HG03439 (cell line): ENCODE measurements at regions not wholly inside any gene's neighbourhood (a gene's known extent, or its start where the extent isn't known, plus 50 kb on each side); places are given as distances from the start of the nearest gene placed in this dataset.

ENCODE experiments used
- ATAC-seq: cut with Tn5 transposase; IDR thresholded peaks from one replicate; pipeline ENCODE4 v1.9.1; 2021; ENCODE audit warnings: mild to moderate bottlenecking, moderate library complexity; ENCODE audit not compliant: unreplicated experiment

DNA sequence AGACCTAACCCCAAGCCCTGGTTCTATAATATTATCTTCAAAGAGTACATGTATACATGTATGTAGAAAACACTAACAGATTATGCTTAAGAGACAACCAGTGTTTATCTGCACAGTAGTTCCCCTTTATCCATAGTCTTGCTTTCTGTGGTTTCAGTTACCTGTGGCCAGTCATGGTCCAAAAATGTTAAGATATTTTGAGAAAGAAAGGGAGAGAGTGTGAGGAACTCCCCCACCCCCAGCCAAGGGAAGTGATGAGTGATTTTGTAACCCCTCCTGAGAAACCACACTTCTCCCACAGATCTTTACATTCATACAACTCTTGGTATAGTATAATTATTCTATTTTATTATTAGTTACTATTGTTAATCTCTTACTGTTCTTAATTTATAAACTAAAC lies 77.3 kb upstream of the CNTN1 start:
- no peak for ATAC-seq

DNA sequence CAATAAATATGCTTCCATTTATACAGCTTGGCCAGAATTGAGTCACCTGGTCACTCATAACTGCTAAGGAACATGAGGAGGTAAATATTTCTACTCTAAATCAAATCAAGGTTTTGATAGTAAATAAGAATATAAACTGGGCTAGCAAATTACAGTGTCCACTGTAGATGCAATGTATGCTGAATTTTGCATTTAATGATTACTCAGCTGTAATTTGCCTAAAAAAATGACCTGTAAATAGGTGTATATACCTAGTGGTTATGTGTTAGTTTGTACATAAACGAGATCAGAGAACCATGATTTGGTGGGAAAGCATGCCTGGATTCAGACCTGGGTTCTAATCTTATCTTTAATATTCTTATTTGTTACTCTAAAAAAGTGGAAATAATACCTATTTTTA lies 76.6 kb upstream of the CNTN1 start:
- no peak for ATAC-seq

DNA sequence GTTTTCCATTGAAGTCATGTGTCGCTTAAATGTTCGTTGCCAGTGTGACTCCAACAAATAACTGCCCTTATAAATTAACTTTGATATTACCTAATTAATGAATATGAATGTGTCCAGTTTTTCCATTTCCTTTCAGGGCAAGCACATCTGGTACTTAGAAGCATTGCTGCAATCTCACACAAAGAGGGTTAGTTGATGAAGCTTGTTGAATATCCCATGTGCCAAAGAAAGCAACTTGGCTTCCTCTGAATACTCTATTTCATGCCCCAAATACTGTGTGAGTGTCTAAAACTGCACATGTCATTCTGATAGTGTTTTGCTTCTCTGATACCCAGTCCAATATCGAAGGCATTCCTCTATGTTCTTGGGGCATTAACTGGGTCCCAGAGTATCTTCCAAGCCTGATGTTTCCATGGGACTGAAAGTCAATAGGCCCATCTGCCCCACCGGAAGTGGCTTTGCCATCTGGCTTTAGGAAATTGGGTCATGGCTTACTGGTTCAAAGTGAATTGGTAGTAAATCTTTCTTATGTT lies 75.8 kb upstream of the CNTN1 start:
- no peak for ATAC-seq

DNA sequence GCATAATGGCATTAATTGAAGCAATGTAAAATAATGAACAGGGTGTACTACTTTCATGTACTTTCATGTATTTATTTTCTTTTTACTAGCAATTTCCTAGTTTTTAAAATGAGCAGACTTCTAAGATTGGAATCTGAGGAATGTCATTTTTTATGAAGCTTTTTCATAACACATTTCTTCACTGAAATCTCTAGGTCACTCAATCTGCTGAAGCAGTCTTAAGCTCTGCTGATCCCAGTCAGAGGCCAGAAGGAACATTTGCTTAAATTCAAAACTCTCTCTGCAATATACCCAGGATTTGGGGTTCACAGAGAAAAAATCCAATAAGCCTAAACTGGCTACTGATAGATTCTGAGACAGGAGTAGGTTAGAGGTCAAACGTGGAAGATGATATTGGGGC lies 73.6 kb upstream of the CNTN1 start:
- no peak for ATAC-seq

DNA sequence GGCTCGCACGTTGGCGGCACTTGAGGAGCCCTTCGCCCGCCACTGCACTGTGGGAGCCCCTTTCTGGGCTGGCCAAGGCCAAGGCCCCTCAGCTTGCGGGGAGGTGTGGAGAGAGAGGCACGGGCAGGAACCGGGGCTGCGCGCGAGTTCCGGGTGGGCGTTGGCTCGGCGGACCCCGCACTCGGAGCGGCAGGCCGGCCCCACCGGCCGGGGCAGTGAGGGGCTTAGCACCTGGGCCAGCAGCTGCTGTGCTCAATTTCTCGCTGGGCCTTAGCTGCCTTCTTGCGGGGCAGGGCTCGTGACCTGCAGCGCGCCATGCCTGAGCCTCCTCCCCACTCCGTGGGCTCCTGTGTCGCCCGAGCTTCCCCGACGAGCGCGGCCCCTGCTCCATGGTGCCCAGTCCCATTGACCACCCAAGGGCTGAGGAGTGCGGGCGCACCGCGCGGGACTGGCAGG lies 71.6 kb upstream of the CNTN1 start:
- no peak for ATAC-seq

DNA sequence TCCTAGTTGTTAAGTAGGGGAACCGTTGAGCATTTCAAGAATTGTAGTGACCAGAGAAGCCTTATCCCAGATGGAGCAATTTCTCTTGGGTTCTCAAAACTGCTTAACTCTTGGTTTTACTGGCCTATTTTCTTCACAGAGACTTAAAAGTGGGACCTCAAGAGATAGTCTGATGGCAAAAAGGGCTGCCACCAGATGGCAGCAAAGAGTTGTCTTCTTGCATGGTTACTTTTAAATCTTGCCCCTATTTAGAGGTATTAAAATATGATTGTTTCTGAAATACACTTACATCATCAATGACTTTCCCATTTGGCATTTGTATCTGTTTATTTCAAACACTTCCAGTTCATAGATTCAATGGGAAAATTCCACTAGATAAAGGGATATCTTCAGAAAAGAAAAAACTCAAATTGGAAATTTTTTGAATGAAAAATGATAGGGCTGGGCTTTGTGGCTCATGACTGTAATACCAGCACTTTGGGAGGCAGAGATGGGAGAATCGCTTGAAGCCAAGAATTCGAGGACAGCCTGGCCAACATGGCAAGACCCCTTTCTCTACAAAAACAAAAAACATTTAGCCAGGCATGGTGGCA lies 69.9 kb upstream of the CNTN1 start:
- ATAC-seq, result no peak

DNA sequence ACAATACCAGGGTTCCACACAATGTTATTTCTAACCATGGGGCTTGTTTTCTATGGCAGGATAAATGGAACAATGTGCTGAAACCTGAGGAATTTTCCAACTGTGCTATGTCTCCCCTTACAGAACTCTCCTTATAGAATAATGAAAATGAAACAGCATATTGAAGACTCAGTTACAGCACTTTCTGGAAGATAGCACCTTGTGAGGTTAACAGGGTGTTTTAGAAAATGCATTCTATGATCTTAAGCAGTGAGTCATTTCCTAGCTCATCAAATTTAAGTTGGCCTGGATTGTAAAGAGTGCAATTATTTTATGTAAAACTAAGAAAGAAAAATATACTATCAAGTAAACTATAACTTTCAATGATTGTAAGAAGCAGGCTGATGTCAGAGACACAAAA lies 60.1 kb upstream of the CNTN1 start:
- no peak for ATAC-seq

DNA sequence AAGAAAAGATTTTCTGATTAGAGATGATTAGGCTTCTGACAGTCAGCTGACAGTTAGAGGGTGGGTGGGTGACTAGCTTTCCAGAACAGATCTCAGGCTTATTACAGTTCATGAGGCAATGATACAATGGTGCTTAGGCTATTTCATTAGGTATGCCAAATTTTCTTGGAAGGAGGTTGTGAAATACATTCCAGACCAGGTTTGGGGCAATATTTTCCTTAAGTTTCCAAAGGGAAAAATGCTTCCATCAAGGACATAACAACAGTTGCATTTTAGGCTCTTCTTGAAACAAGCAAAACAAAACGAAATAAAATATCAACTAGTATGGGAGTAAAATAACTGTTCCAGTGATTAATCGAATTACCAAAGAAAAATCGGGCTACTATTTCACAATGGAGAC lies 59.3 kb upstream of the CNTN1 start:
- no peak for ATAC-seq

DNA sequence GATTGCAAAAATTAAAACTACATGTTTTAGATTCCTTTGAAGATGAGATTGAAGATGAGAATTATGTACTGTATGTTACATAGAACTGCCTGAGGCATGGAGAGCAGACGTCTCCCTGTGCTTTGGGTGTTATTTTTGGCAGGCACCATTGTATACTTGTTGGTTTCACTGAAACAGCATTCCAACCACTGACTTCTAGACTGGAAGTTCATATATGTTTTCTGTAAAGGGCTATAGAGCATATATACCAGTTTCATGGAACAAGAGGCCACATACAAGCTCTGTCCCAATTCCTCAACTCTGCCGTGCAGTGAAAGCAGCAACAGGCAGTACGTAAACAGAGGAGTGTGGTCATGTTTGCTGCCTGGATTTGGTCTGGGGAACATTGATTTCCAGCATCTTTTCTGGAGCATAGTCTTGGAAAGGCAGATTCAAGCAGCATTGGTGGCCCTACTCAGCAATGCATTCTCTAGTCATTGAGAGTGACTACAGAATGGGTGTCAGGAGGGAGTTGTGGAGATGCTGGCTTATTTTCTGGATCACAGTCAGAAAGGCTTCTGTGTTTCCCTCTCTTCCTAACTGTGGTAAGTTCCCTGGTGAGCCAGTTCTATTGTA lies 57.6 kb upstream of the CNTN1 start:
- ATAC-seq, result no peak

DNA sequence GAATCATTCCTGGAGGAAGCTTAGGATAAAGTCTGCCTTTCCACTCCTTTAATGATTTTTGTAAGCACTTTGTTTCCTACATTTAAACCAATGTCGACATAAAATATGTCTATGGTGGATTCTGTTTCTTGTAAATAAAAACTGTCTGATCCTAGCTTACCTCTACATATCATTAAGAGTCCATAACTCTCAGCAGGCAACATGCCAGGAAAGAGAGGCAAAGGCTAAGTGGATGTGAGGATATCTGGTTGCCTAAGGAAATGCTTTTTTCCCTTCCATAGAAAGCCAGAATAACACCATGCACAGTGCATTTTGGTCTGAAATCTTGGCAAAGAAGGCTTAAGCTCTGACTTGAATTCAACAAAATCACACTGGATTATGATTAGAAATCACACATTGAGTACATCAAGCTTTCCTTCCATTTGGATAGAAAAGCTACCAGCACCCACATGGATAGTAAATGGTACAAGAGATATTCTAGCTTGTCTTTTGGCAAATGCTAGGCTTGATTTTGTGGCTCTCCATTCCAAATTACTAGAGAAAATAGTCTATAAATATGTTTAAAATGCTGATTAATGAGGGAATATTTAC lies 57.0 kb upstream of the CNTN1 start:
- no peak for ATAC-seq
